Tibial nerve (tissue), 4 donors: ENCODE measurements at regions not wholly inside any gene's neighbourhood (a gene's known extent, or its start where the extent isn't known, plus 50 kb on each side); places are given as distances from the start of the nearest gene placed in this dataset. TPM values are rescaled to one million over a fixed set of nuclear protein-coding genes. Genes with fewer than 3 reads are reported as not detected.

ENCODE experiments used
- DNase-seq, 2 donors: peaks; one replicate each; pipeline ENCODE4 v3.0.0-alpha.2; 2019; ENCODE audit warnings: low spot score in 2 of 2
- H3K27ac ChIP-seq, 4 donors: fragments of 200-600 bp; sonication (generic) in 3 of 4; one replicate each; pipeline ENCODE4 v1.5.1; 2017 to 2019; ENCODE audit warnings: mild to moderate bottlenecking in 1 of 4
- H3K27me3 ChIP-seq, 2 donors: fragments of 200-600 bp; sonication (generic) in 1 of 2; one replicate each; pipeline versions ENCODE4 v1.5.1 to v1.6.0; 2017 to 2019
- H3K36me3 ChIP-seq, 3 donors: fragments of 200-600 bp; sonication (generic); one replicate each; pipeline ENCODE4 v1.5.1; 2018 to 2019
- H3K4me1 ChIP-seq, 4 donors: fragments of 200-600 bp; sonication (generic) in 3 of 4; one replicate each; pipeline ENCODE4 v1.5.1; 2017 to 2019
- H3K4me3 ChIP-seq, 4 donors: fragments of 200-600 bp; sonication (generic) in 3 of 4; one replicate each; pipeline ENCODE4 v1.5.1; 2017 to 2019; ENCODE audit warnings: mild to moderate bottlenecking in 1 of 4, moderate library complexity in 1 of 4
- H3K9me3 ChIP-seq, 4 donors: fragments of 200-600 bp; sonication (generic) in 3 of 4; one replicate each; pipeline ENCODE4 v1.5.1; 2017 to 2019
- CTCF ChIP-seq, 5 experiments: fragments of 200-600 bp in 3 of 5; fragments of 450-650 bp in 2 of 5; sonication (generic) in 3 of 5; IDR thresholded peaks; one replicate each; pipeline ENCODE4 v1.5.1; 2016 to 2019; ENCODE audit warnings: antibody characterized with exemption in 5 of 5, mild to moderate bottlenecking in 3 of 5, moderate library complexity in 2 of 5
- EP300 ChIP-seq, 2 donors: sonication (generic); formaldehyde crosslinking; IDR thresholded peaks; one replicate each; pipeline ENCODE4 v1.6.1; 2017; ENCODE audit warnings: antibody characterized with exemption in 2 of 2, mild to moderate bottlenecking in 1 of 2
- POLR2A ChIP-seq, 2 donors: fragments of 450-650 bp; IDR thresholded peaks; one replicate each; pipeline ENCODE4 v1.6.1; 2017; ENCODE audit warnings: antibody characterized with exemption in 2 of 2, mild to moderate bottlenecking in 2 of 2, moderate library complexity in 2 of 2
- WGBS, 2 donors: methylation state at CpG; one replicate each; pipeline ENCODE4 v1.1.5; 2018; 5-methylcytosine and 5-hydroxymethylcytosine counted together
- small RNA-seq: library from RNA; depleted of rRNA; stranded (forward); fragments of <200 nt; gene quantifications from one replicate; pipeline ENCODE3, GENCODE V24; 2016

- H3K9me3 ChIP-seq, result no peaks in the 10 kb centered on the region
- no peak for TF ChIP-seq CTCF (IDR thresholded peaks at IDR 0.05)
- no peak for TF ChIP-seq POLR2A (IDR thresholded peaks at IDR 0.05)
- no peak for TF ChIP-seq EP300 (IDR thresholded peaks at IDR 0.05)
- no peaks in the 10 kb centered on the region for H3K36me3 ChIP-seq
- H3K27ac ChIP-seq, result no peak overlapping the region
- H3K27me3 ChIP-seq, result no peaks in the 10 kb centered on the region
- H3K4me1 ChIP-seq, result no peaks in the 10 kb centered on the region
- 57 to 62% methylated on average over 3 of the region's 3 CpGs for WGBS, 2 donors
- DNase-seq, result no peak
- no peak overlapping the region for H3K4me3 ChIP-seq
These were observed 63.9 kb upstream of the NLGN4X start for GRCh38 chrX:6292599-6292998.

- no peak overlapping the region for H3K4me3 ChIP-seq
- no peaks in the 10 kb centered on the region for H3K4me1 ChIP-seq
- 47 to 51% methylated on average over 5 of the region's 5 CpGs for WGBS, 2 donors
- H3K9me3 ChIP-seq, result no peaks in the 10 kb centered on the region
- DNase-seq, result no peak
- no peak for TF ChIP-seq EP300 (IDR thresholded peaks at IDR 0.05)
- no peak for TF ChIP-seq POLR2A (IDR thresholded peaks at IDR 0.05)
- TF ChIP-seq CTCF (IDR thresholded peaks at IDR 0.05), result no peak
- H3K36me3 ChIP-seq, result no peaks in the 10 kb centered on the region
- no peak overlapping the region for H3K27ac ChIP-seq
- H3K27me3 ChIP-seq, result no peaks in the 10 kb centered on the region
These were observed 62.8 kb upstream of the NLGN4X start for GRCh38 chrX:6291444-6291843.

GRCh38 chrX:6283826-6284225 lies 55.2 kb upstream of the NLGN4X start:
- Histone ChIP-seq H3K27ac (no peak overlapping the region), H3K36me3 (no peaks in the 10 kb centered on the region), H3K9me3 (no peaks in the 10 kb centered on the region), H3K27me3 (no peaks in the 10 kb centered on the region), H3K4me1 (no peaks in the 10 kb centered on the region), H3K4me3 (no peak overlapping the region)
- 92 to 100% methylated on average over 1 of the region's 1 CpG for WGBS, 2 donors
- TF ChIP-seq EP300 (IDR thresholded peaks at IDR 0.05) (no peak), POLR2A (IDR thresholded peaks at IDR 0.05) (no peak), CTCF (IDR thresholded peaks at IDR 0.05) (no peak)
- DNase-seq, result no peak

GRCh38 chrX:6279277-6279909 lies 50.7 kb upstream of the NLGN4X start:
- WGBS, 2 donors, result 36 to 51% methylated on average over 5 of the region's 5 CpGs
- H3K9me3 ChIP-seq, result no peaks in the 10 kb centered on the region
- no peak overlapping the region for H3K27ac ChIP-seq
- H3K4me1 ChIP-seq, result no peaks in the 10 kb centered on the region
- H3K36me3 ChIP-seq, result no peaks in the 10 kb centered on the region
- TF ChIP-seq POLR2A (IDR thresholded peaks at IDR 0.05) (no peak), CTCF (IDR thresholded peaks at IDR 0.05) (no peak), EP300 (IDR thresholded peaks at IDR 0.05) (no peak)
- no peak for DNase-seq
- no peaks in the 10 kb centered on the region for H3K27me3 ChIP-seq
- no peak overlapping the region for H3K4me3 ChIP-seq

Small RNA genes lying in the stretch of these regions (small RNA-seq; reads per million reads assigned to genes)
- not detected for gene MIR4770
